SU-DHL-6 (cell line): ENCODE measurements at regions not wholly inside any gene's neighbourhood (a gene's known extent, or its start where the extent isn't known, plus 50 kb on each side); places are given as distances from the start of the nearest gene placed in this dataset.

Experiments
- H2AFZ ChIP-seq: fragments of 200-600 bp; sonication (generic); 2 replicates; pipeline ENCODE4 v1.6.1; 2014; ENCODE audit warnings: low read depth, mild to moderate bottlenecking, moderate library complexity, mixed read lengths, antibody characterized with exemption, low read length; ENCODE audit not compliant: severe bottlenecking
- H3F3A ChIP-seq: fragments of 200-600 bp; shearing (Covaris generic); 2 replicates; pipeline ENCODE4 v1.6.0; 2016; ENCODE audit warnings: antibody characterized with exemption, mild to moderate bottlenecking; ENCODE audit not compliant: insufficient read depth
- H3K27ac ChIP-seq: fragments of 200-600 bp; sonication (generic); 2 replicates; pipeline ENCODE4 v1.5.1; 2016; ENCODE audit warnings: low read depth, mild to moderate bottlenecking, low read length, moderate library complexity, mixed read lengths
- H3K27me3 ChIP-seq: fragments of 200-600 bp; sonication (generic), shearing (Covaris generic); 2 replicates; pipeline ENCODE4 v1.6.0; 2014; ENCODE audit warnings: mild to moderate bottlenecking, low read length
- H3K36me3 ChIP-seq: fragments of 200-600 bp; sonication (generic); 2 replicates; pipeline ENCODE4 v1.6.1; 2014; ENCODE audit warnings: mild to moderate bottlenecking, low read length, mixed read lengths
- H3K4me2 ChIP-seq: fragments of 300-600, 200-600 bp; shearing (Covaris generic), sonication (generic); 2 replicates; pipeline ENCODE4 v1.6.0; 2014; ENCODE audit warnings: low read length, low read depth, mild to moderate bottlenecking; ENCODE audit not compliant: poor library complexity, severe bottlenecking
- H3K4me3 ChIP-seq: fragments of 200-600 bp; sonication (generic); 2 replicates; pipeline ENCODE4 v1.5.1; 2014; ENCODE audit warnings: antibody characterized with exemption, low read length, mild to moderate bottlenecking, mixed read lengths; ENCODE audit not compliant: insufficient read depth, poor library complexity, severe bottlenecking
- H3K79me2 ChIP-seq: fragments of 200-600 bp; sonication (generic); 2 replicates; pipeline ENCODE4 v1.6.1; 2014; ENCODE audit warnings: mild to moderate bottlenecking, low read length, moderate library complexity; ENCODE audit not compliant: insufficient read depth
- H3K9ac ChIP-seq: fragments of 200-600 bp; sonication (generic); 2 replicates; pipeline ENCODE4 v1.7.0; 2014; ENCODE audit warnings: mild to moderate bottlenecking, low read length
- H3K9me2 ChIP-seq: fragments of 200-600 bp; sonication (generic); replicated peaks from 2 replicates; pipeline ENCODE4 v1.6.1; 2014; ENCODE audit warnings: low read length; ENCODE audit not compliant: insufficient read depth
- H3K9me3 ChIP-seq: fragments of 200-600 bp; sonication (generic); 2 replicates; pipeline ENCODE4 v1.6.1; 2014; ENCODE audit warnings: low read length, mixed read lengths; ENCODE audit not compliant: insufficient read depth
- H4K20me1 ChIP-seq: fragments of 200-600 bp; sonication (generic); 2 replicates; pipeline ENCODE4 v1.6.1; 2014; ENCODE audit warnings: low read depth, mild to moderate bottlenecking, antibody characterized with exemption, low read length, moderate library complexity, mixed read lengths
- CTCF ChIP-seq: fragments of 200-600 bp; sonication (generic); IDR thresholded peaks from one replicate; pipeline ENCODE4 v1.5.1; 2017; ENCODE audit warnings: antibody characterized with exemption, mild to moderate bottlenecking, low read length, moderate library complexity; ENCODE audit not compliant: insufficient read depth, poor library complexity, severe bottlenecking
- EZH2phosphoT487 ChIP-seq: fragments of 200-600 bp; sonication (generic), shearing (Covaris generic); conservative IDR thresholded peaks from 2 replicates; pipeline ENCODE4 v1.6.1; 2018; ENCODE audit warnings: mild to moderate bottlenecking, antibody characterized with exemption, low read length, moderate library complexity, mixed read lengths

GRCh38 chr10:78579576-78579975, 489.2 kb upstream of the ZMIZ1 start:
- Histone ChIP-seq H3F3A (no peaks in the 10 kb centered on the region), H3K4me2 (no peak overlapping the region), H2AFZ (no peak overlapping the region), H3K9me3 (no peaks in the 10 kb centered on the region), H3K36me3 (no peaks in the 10 kb centered on the region), H4K20me1 (no peaks in the 10 kb centered on the region), H3K27ac (no peak overlapping the region), H3K9me2 (no peaks in the 10 kb centered on the region), H3K27me3 (no peaks in the 10 kb centered on the region), H3K79me2 (no peaks in the 10 kb centered on the region), H3K9ac (no peak overlapping the region), H3K4me3 (no peak overlapping the region)
- TF ChIP-seq CTCF: no peak
- no peak for TF ChIP-seq EZH2phosphoT487

- no peak overlapping the region for H2AFZ ChIP-seq
- H3K4me3 ChIP-seq: no peak overlapping the region
- no peaks in the 10 kb centered on the region for H3K9me2 ChIP-seq
- TF ChIP-seq CTCF (no peak), EZH2phosphoT487 (no peak)
- H3F3A ChIP-seq: no peaks in the 10 kb centered on the region
- H3K27ac ChIP-seq: no peak overlapping the region
- no peak overlapping the region for H3K9ac ChIP-seq
- no peaks in the 10 kb centered on the region for H3K9me3 ChIP-seq
- no peaks in the 10 kb centered on the region for H4K20me1 ChIP-seq
- no peak overlapping the region for H3K4me2 ChIP-seq
- H3K79me2 ChIP-seq: no peaks in the 10 kb centered on the region
- H3K27me3 ChIP-seq: no peaks in the 10 kb centered on the region
- no peaks in the 10 kb centered on the region for H3K36me3 ChIP-seq
Measured at GRCh38 chr10:78579995-78580394, 488.8 kb upstream of the ZMIZ1 start.

- no peaks in the 10 kb centered on the region for H3K9me2 ChIP-seq
Measured at GRCh38 chr10:78581133-78581694, 487.6 kb upstream of the ZMIZ1 start.

More at GRCh38 chr10:78581133-78581694, 487.6 kb upstream of the ZMIZ1 start:
- no peaks in the 10 kb centered on the region for H4K20me1 ChIP-seq
- H3K36me3 ChIP-seq: no peaks in the 10 kb centered on the region
- H3K9ac ChIP-seq: no peak overlapping the region
- no peaks in the 10 kb centered on the region for H3K27me3 ChIP-seq
- H3K9me3 ChIP-seq: no peaks in the 10 kb centered on the region
- no peak overlapping the region for H2AFZ ChIP-seq
- H3K27ac ChIP-seq: no peak overlapping the region
- H3K4me3 ChIP-seq: no peak overlapping the region
- no peak overlapping the region for H3K4me2 ChIP-seq
- no peaks in the 10 kb centered on the region for H3F3A ChIP-seq
- H3K79me2 ChIP-seq: no peaks in the 10 kb centered on the region
- TF ChIP-seq EZH2phosphoT487 (no peak), CTCF (no peak)
